ENCODE measurements at regions not wholly inside any gene's neighbourhood (a gene's known extent, or its start where the extent isn't known, plus 50 kb on each side); places are given as distances from the start of the nearest gene placed in this dataset.

- TF ChIP-seq CTCF (IDR thresholded peaks at IDR 0.05) (no peak), EZH2 (IDR thresholded peaks at IDR 0.05) (no peak), EZH2phosphoT487 (IDR thresholded peaks at IDR 0.05) (no peak)
These were observed 619.2 kb upstream of the C16orf82 start for GRCh38 chr16:26447570-26447969.
